Fibroblast of skin of left quadriceps (primary cell): ENCODE measurements at regions not wholly inside any gene's neighbourhood (a gene's known extent, or its start where the extent isn't known, plus 50 kb on each side); places are given as distances from the start of the nearest gene placed in this dataset.
"Not testable (repeated sequence)": the region's sequence is repeated elsewhere in the genome, so short reads cannot be mapped to it uniquely, and the experiment has no call there.

Experiments used
- DNase-seq, 2 experiments: peaks; one replicate each; pipeline ENCODE4 v3.0.0-alpha.2; 2013; ENCODE audit warnings: low read depth in 2 of 2

DNA sequence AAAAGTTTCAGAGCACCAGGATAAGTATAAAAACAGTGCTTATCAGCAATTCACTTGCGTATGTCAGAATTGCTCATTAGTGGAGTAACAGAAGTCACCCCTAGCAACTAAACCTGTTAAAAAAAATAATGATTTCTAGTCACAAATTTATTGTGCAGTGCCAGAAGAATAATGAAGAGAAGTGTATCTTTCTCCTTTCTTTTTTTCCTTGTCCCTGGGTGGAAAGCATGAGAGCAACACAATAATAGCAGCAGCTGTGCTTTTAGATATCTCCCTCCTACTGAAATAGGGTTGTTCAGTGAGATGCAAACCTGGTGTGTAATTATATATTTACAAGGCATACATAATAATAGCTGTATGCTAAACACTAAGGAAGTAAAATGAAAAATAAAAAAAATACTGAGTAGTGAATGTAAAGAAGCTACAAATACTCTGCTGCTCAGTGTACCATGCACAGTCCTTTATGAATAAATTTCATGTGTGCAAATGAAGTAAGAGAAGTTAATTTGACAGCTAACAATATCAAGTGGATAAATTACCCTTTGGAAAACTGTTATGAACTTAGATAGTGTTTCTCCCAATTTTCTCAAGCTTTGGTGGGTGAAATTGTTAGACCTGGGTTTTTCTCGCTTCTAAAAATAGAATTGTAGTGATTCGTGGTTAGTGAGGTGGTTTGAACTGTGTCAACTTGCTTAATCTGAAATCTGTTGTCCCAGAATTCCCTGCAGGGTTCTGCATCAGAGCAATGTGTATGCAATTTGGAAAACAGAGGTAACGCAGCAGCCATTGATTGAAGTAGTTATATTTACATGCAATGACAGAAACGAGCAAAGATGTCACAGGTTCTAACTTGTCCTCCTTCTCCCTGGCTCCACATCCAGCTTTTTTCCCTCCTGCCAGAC is 125.7 kb upstream of the NDST3 start:
- no peak for DNase-seq

DNA sequence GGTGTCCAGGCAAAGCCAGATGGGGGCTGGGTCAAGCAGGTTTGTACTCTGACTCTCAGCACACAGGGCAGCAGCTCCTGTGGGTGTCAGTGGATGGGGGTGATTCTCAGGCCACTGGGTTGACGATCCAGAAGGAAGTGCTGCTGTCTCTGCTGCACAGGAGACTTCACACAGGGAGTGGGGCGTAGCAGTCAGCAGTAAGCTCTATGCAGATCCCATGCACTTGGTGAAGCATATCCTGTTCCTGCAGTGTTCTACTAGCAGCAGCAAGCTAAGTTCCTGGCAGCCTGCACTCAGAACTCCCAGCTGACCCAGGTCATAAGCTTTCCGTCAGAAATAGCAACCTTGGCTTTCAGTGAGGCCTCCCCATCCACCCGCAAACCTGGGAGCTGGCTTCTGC is 117.6 kb upstream of the NDST3 start:
- no peak for DNase-seq

DNA sequence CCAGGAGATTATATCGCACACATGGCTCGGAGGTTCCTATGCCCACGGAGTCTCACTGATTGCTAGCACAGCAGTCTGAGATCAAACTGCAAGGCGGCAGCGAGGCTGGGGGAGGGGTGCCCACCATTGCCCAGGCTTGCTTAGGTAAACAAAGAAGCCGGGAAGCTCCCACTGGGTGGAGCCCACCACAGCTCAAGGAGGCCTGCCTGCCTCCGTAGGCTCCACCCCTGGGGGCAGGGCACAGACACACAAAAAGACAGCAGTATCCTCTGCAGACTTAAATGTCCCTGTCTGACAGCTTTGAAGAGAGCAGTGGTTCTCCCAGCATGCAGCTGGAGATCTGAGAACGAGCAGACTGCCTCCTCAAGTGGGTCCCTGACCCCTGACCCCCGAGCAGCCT is 112.0 kb upstream of the NDST3 start:
- DNase-seq: not testable (repeated sequence)

DNA sequence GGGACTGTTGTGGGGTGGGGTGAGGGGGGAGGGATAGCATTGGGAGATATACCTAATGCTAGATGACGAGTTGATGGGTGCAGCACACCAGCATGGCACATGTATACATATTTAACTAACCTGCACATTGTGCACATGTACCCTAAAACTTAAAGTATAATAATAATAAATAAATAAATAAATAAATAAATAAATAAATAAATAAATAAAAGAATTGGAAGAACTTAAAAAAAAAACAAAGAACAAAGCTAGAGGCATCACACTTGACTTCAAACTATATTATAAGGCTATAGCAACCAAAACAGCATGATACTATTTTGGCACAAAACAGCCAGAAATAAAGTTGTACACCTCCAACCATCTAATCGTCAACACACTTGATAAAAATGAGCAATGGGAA is 106.5 kb upstream of the NDST3 start:
- DNase-seq: not testable (repeated sequence)

DNA sequence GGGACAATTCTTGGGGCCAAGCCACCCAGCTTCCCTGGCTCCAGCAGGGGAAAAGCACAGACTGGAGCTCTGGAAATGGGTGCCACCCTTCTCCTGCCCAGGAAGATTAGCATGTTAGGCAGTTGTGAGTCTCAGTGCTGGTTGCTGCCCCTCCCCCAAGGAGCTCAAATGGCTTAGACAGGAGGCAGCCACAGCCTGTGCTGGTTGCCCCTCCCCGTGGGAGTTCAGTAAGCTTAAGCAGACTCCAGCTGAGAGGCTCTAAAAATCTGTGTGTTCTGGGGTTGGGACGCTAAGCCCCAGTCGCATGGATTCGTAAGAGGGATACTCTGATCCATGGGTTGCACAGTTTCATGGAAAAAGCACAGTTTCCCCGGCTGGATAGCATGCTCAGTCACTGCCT is 92.7 kb upstream of the NDST3 start:
- no peak for DNase-seq

DNA sequence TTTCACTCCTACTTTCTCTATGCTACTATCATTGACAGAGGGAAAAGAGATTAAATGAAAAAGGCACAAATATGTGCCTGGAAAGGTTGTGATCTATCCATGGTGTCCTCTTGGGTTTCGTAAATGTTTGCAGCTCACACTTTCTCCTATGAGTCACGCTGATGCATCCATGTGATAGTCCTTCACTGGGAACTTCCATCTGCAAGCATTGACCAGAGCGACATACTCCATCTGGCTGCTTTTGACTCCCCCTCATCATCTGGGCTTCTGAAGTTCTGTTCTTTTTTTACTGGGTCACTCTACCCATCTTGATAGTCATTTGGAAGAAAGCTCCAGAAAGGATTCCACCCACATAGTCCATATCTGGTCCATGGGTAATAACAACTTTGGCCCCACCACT is 84.7 kb upstream of the NDST3 start:
- no peak for DNase-seq

DNA sequence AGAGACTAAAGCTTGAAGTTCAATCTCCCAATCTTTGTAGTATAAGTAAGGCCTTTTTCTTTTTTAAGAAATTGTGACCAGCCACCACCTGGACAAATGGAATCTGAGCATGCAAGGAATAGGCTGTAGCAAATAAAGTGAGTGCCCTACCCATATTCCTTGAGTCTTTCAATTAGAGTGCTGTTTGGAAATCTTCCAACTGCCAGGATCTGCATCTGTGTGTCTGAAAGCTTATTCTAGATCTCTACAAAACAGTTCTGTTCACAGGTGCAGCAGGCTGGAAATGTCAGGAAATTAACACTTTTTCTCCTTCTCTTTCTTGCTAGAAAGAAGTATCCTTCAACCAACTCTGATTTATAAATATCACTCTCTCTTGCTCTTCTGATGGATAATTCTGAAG is 76.7 kb upstream of the NDST3 start:
- no peak for DNase-seq

DNA sequence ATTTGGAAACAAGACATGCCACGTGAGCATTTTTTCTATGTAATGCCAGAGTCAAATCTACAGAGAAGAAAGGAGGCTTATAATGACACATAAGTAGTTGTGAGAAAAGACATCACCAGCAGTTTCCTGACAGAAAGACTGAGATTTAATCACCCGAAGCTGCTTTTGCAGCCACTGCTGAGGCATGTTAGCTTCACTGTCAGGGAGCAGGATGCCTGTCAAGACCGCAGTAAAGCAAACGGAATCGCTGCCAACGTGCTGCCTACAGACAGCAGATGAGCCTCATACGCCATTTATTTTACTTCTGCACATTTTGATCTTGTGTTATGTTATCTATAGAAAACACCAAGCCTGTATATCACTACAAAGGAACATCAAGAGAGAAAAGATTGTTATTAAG is 68.7 kb upstream of the NDST3 start:
- DNase-seq: no peak

DNA sequence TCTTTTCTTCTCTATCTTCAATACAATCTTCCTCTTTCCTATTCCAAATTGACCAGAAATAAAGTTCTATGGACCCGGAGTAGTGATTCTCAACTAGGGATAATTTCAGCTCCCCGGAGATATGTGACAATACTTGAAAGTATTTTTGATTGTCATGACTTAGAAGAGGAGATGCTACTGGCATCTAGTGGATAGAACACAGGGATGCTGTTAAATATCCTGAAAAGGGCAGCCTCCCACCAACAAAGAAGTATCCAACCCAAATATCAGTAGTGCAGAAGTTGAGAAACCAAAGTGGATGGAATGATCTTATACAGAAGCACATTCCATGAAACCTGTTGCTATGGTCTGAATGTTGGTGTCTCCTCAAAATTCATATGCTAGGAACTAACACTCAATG is 65.7 kb upstream of the NDST3 start:
- DNase-seq: no peak

DNA sequence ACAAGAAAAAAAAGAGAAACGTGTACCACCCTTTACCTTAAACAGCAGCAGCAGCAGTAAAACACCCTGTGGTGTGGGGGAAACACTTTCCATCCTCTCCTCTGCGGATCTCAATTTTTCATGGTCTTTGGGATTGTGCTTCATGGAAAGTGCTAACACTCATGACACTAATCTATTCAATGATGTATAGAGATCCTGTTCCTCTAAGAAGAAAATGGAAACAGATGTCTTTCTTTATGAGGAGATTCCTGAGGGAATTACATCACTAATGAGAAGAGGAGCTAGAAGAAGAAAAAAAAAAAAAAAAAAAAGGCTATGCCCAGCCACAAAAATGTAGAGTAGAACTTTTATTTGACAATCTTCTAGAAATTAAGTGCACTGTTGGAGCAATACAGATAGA is 62.9 kb upstream of the NDST3 start:
- DNase-seq: peak; percentile 92 to 93

DNA sequence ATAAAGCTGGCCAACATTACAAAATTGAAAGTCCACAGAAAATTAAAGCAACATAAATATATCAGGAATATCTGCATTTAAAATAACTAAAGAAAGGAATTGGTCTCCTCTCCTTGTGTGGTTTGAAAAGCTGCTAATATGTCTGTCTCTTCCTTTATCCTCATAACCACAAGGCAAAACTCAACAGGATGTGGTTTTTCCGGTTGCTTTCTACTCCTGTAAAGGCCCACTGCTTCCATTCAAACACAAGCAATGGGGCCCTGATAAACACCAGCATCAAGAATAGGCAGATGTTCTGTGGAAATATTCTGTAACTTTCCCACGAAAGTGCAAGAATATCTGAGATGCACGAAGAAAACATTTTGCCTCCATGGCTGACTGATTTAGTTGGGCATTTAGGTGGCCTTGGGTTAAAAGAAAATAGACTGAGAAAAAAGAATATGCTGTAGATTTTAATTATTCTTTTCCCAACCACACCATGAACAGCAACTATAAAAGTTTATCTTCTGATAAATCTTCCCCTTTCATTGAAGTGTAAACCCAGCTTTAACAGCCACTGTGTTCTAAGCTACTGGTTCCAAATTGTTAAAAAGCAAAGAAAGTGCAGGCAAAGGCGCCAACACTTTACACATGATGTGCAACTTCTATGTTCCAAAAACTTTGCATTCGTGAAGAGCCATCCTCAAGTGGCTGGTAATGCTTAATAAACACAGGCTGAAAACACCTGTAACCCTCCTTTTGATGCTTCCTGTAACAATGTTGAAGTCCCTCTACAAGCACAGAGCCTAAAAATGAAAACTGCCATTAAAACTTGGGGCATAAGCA is 50.5 kb upstream of the NDST3 start:
- peak; percentile 35 to 38 for DNase-seq

DNA sequence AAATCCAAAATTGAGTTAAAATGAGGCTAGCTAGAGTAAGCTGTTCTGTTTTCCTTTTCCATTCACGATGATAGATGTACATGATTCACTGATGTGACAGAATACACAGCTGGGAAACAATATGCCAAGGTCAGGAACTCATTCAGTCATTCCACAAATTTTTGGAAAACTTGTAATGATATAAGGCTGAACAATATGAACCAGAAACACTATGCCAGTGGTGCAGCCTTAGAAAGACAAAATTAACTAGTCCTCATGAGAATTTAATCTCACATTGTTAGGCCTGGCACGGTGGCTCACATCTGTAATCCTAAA is 50.0 kb upstream of the NDST3 start:
- no peak for DNase-seq
